GM23248 (cell line): ENCODE measurements at regions not wholly inside any gene's neighbourhood (a gene's known extent, or its start where the extent isn't known, plus 50 kb on each side); places are given as distances from the start of the nearest gene placed in this dataset.

Source experiments
- EZH2 ChIP-seq: fragments of 200-600 bp; sonication (generic); IDR thresholded peaks from 2 replicates; pipeline ENCODE4 v1.6.1; 2018; ENCODE audit warnings: antibody characterized with exemption, mild to moderate bottlenecking; ENCODE audit not compliant: insufficient read depth, poor library complexity, severe bottlenecking
- EZH2phosphoT487 ChIP-seq: fragments of 200-600 bp; sonication (generic); IDR thresholded peaks from 2 replicates; pipeline ENCODE4 v1.6.1; 2018; ENCODE audit warnings: antibody characterized with exemption, moderate library complexity, mild to moderate bottlenecking, low read depth; ENCODE audit not compliant: insufficient read depth

DNA sequence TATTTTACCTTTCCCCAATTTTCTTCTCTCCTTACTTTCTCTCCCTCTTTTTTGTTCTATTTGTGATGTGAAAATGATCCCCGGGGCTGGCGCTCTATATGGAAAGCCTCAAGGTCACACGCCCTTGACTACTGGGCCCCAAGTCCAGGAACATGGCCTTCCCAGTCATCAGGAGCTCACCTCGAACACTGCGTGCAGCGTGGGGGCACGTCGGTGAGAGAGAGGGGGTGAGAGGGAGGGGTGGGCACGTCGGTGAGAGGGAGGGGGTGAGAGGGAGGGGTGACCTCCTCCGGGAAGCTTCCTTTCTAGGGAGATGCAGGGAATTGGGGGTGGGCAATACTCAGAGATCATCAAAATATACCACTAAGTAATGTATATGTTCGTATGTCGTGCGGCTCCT lies 94.6 kb upstream of the TMPRSS2 start:
- no peak for TF ChIP-seq EZH2
- no peak for TF ChIP-seq EZH2phosphoT487
